Astrocyte of the hippocampus (primary cell): ENCODE measurements at regions not wholly inside any gene's neighbourhood (a gene's known extent, or its start where the extent isn't known, plus 50 kb on each side); places are given as distances from the start of the nearest gene placed in this dataset.

Experiments used
- DNase-seq: peaks from one replicate; pipeline ENCODE4 v3.0.0; 2011; ENCODE audit warnings: low read depth, low spot score

- no peak for DNase-seq
Observed at GRCh38 chr5:56686337-56687195, 128.8 kb upstream of the MAP3K1 start.

- no peak for DNase-seq
Observed at GRCh38 chr5:56685503-56686217, 129.7 kb upstream of the MAP3K1 start.

GRCh38 chr5:56684159-56684558 is 131.2 kb upstream of the MAP3K1 start:
- peak; percentile 10 for DNase-seq

- DNase-seq = no peak
Observed at GRCh38 chr5:56683733-56684132, 131.6 kb upstream of the MAP3K1 start.

- no peak for DNase-seq
Observed at GRCh38 chr5:56683281-56683680, 132.1 kb upstream of the MAP3K1 start.

GRCh38 chr5:56681346-56681745 is 134.0 kb upstream of the MAP3K1 start:
- DNase-seq = peak; percentile 48

GRCh38 chr5:56680731-56681130 is 134.6 kb upstream of the MAP3K1 start:
- no peak for DNase-seq

- DNase-seq = no peak
Observed at GRCh38 chr5:56677690-56678305, 137.6 kb upstream of the MAP3K1 start.

GRCh38 chr5:56676091-56676768 is 139.1 kb upstream of the MAP3K1 start:
- DNase-seq = no peak

- no peak for DNase-seq
Observed at GRCh38 chr5:56674441-56674840, 140.9 kb upstream of the MAP3K1 start.

GRCh38 chr5:56673171-56673570 is 142.2 kb upstream of the MAP3K1 start:
- no peak for DNase-seq

- DNase-seq = no peak
Observed at GRCh38 chr5:56671571-56671970, 143.8 kb upstream of the MAP3K1 start.

GRCh38 chr5:56670916-56671315 is 144.4 kb upstream of the MAP3K1 start:
- DNase-seq = no peak

GRCh38 chr5:56669534-56670483 is 145.5 kb upstream of the MAP3K1 start:
- DNase-seq = no peak

GRCh38 chr5:56668996-56669395 is 146.4 kb upstream of the MAP3K1 start:
- DNase-seq = no peak

GRCh38 chr5:56667692-56668091 is 147.7 kb upstream of the MAP3K1 start:
- no peak for DNase-seq

- no peak for DNase-seq
Observed at GRCh38 chr5:56666901-56667300, 148.4 kb upstream of the MAP3K1 start.

GRCh38 chr5:56665117-56665516 is 150.2 kb upstream of the MAP3K1 start:
- peak; percentile 69 for DNase-seq

- no peak for DNase-seq
Observed at GRCh38 chr5:56664025-56664424, 151.3 kb upstream of the MAP3K1 start.

- no peak for DNase-seq
Observed at GRCh38 chr5:56663523-56663922, 151.8 kb upstream of the MAP3K1 start.

- no peak for DNase-seq
Observed at GRCh38 chr5:56662893-56663292, 152.5 kb upstream of the MAP3K1 start.
